Tibial nerve (tissue), 4 donors: ENCODE measurements at regions not wholly inside any gene's neighbourhood (a gene's known extent, or its start where the extent isn't known, plus 50 kb on each side); places are given as distances from the start of the nearest gene placed in this dataset.

Experiments
- CTCF ChIP-seq, 5 experiments: fragments of 200-600 bp in 3 of 5; fragments of 450-650 bp in 2 of 5; sonication (generic) in 3 of 5; IDR thresholded peaks; one replicate each; pipeline ENCODE4 v1.5.1; 2016 to 2019; ENCODE audit warnings: antibody characterized with exemption in 5 of 5, mild to moderate bottlenecking in 3 of 5, moderate library complexity in 2 of 5
- EP300 ChIP-seq, 2 donors: sonication (generic); formaldehyde crosslinking; IDR thresholded peaks; one replicate each; pipeline ENCODE4 v1.6.1; 2017; ENCODE audit warnings: antibody characterized with exemption in 2 of 2, mild to moderate bottlenecking in 1 of 2
- POLR2A ChIP-seq, 2 donors: fragments of 450-650 bp; IDR thresholded peaks; one replicate each; pipeline ENCODE4 v1.6.1; 2017; ENCODE audit warnings: antibody characterized with exemption in 2 of 2, mild to moderate bottlenecking in 2 of 2, moderate library complexity in 2 of 2

DNA sequence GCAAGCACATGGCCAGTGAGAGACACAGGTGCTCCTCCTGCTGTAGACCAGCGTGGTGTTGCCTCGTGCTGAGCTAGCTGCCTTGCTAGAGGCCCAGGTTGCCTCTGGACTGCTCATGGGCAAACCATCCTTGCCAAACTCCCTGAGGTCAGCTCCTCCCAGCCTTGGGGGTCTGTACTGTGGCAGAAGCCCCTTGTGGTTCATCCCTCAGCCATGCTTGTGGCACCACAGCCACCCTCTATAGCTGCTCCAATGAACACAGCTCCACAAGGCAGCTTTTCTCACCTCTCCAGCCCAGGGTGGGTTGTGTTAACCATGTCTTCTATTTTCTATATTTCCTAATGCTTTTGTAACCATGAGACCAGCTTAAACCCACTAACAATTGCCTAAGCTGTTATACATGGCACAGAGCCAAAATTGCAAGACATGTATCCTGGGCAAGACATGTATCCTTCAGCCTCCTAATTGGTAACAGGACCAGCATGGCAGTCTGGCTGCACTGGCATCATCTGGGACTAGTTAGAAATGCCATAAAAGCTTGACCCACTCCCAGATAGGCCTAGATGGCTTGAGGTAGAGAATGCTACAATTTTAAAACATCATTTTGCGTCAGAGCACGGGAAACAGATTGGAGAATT, 183.1 kb upstream of the S1PR3 start:
- TF ChIP-seq CTCF (IDR thresholded peaks at IDR 0.05) (no peak), POLR2A (IDR thresholded peaks at IDR 0.05) (no peak), EP300 (IDR thresholded peaks at IDR 0.05) (no peak)
